T-helper 1 cell treated with Interleukin-12 subunit alpha and Interleukin-12 subunit beta and Interleukin-4 antibody, amounts not matched to agents 30 ng/mL and 1 ng/mL, for 36 hours (primary cell): ENCODE measurements at regions not wholly inside any gene's neighbourhood (a gene's known extent, or its start where the extent isn't known, plus 50 kb on each side); places are given as distances from the start of the nearest gene placed in this dataset.
"Not testable (repeated sequence)": the region's sequence is repeated elsewhere in the genome, so short reads cannot be mapped to it uniquely, and the experiment has no call there.

Experiments
- intact Hi-C: fragments of 100-400 bp; cut with micrococcal nuclease; formaldehyde crosslinking; loops from one replicate; pipeline ENCODE4 v1.15.1; 2024

DNA sequence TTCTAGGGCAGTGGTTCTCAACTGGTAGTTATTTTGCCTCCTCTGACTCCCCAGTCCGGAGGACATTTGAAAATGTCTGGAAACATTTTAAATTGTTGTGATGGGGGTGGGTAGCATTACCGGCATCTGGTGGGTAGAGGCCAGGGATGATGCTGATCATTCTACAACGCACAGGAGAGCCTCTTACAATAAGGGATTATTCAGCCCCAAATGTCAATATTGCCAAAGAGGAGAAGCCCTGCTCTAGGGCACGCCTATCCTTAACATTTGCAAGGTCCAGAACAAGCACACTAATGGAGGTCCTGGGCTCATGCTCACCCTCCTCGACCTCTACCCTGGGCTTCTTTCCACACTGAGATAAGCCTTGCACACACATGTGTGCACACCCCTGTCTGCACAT is 106.4 kb downstream of the MINAR1 start:
- intact Hi-C loops, result no loop called here

DNA sequence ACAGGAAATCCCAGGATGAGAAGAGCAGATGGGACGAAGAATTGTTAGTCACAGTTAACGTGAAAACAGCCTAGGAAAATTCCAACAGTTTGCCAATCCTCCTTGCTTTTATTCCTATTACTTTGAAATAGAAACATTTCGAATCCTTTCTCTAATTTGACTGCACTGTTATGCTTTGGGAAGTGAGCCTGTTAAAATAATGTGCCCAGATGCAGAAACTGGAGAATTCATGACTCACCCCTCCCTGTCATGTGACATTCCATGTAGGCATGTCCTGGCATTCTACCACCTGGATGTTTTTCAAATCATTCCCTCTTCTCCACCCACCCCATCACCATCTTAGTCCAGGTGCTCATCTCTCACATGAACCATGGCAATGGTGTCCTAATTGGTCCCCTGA is 107.3 kb downstream of the MINAR1 start:
- intact Hi-C loops, result no loop called here

DNA sequence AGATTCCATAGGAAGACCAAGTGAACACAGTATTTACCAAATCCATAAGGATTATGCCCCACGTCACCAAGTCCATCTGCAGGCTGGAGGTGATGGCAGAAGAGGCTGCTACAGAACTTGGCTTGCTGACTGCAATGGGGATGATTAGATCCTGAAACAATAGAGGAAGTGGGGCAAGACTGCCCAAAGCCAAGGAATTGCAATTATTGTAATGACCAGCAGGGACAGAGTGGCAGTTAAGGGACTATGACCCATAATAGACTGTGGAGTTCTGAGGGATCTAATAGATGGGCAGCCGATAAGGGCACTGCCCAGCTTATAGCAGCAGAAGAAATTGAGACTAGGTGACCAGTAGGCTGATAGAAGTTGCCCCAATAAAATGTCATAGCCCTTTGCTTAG is 108.4 kb downstream of the MINAR1 start:
- intact Hi-C loops, result no loop called here

DNA sequence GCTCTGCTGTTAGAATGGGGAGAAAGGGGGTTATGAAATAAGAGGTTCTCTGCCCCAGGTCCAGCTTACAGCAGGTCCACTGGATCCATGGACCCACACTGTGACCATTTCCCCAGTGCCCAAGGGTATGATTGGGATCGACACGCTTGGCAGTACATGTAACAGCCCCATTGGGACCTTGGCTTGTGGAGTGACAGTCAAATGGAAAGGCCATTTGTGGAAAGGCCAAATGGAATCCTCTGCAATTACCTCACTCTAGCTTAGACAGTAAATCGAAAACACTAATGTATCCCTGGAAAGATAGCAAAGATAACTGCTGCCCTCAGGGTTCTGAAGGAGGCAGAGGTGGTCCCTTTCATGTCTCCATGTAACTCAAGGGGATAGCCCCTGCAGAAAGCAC is 109.1 kb downstream of the MINAR1 start:
- intact Hi-C loops, result no loop called here

DNA sequence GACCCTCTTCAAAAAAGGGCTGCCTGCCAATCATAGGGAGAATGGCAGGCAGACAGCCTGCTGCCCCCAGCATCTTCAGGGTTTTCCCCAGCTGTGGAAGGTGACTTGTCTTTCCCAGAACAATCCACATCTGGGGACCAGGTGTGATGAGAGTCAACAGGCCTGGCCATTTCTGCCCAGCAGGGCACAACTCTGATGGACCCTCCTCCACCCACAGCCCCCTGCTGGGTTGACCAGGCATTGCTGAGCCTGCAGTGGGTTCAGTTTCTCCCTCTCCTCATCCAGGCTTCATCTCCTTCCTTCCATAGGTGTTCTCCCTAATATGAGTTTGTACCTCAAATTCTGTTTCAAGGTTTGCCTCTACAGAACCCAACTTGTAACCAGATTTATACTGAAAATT is 111.0 kb downstream of the MINAR1 start:
- intact Hi-C loops, result no loop called here

DNA sequence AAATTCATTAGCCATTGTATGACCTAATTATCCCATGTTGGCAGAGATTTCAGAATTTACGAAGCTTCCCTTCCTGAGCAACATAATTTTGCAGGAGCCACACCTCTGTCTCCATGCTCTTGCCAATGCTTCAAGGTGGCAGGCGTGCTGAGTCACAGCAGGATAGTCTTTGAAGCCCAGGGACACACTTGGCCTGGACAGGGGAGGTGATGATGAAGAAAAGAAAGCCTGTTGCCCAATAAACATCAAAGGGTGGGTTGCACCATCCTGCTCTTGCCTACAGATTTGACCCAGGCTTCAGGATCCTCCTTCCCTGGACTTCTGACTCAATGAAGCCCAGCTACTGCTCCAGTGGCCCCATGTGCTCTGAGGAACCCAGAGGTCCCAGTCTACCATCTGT is 117.1 kb downstream of the MINAR1 start:
- intact Hi-C loops, result no loop called here

DNA sequence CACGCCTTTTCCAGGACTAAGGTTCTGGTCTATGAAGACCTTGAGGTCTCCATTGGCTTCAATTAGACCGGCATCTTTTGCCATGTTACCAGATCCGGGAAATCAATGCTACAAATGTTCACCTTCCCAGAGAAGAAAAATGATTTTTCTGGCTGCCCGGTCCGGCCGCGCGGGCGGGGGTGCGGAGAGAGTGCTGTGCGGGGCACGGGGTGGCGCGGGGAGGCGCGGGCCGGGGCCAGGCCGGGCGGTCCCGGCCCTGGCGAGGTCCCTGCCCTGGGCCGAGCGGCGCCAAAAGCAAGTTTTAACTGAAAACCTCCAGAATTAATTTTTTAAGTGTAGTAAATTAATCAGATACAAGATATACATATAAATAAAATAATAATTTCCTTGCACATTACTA is 128.2 kb downstream of the MINAR1 start:
- intact Hi-C loops, result no loop called here

DNA sequence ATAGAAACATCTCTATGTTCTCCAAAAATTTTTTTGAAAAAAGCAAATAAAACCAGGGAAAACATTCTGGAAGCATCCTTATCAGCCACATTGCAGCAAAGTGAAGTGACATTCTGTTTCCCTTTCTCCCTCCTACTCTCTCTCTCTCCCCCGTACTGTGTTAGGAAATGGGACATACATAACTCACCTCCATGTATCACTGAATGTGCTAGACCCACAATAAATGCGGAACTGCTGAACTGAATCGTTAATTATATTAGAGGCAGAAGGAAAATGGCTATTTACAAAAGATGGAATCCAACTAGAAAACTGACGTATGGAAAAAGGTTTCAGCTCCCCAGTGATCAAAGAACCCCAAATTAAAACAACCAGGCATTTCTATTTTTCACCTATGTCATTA is 129.8 kb downstream of the MINAR1 start:
- intact Hi-C loops, result no loop called here

DNA sequence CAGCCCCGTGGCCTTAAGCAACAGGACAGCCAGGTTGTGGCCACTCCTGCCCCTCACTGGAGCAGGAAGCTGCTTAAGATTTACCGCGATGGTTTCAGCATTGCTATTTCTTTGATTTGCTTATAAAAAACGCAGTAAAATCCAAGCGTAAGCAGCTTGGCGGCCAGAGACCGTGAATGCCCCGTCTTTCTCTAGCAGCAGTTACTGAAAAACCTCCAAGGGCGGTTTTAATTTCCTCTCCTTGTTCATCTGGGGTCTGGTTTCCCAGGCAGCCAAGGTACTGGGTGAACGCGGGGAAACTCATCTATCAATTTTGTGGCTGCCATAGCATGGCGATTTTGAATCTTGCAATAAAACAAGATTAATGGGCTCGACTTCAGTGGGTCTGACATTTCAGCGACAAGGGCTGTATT is 130.3 kb downstream of the MINAR1 start:
- intact Hi-C loops, result no loop called here

DNA sequence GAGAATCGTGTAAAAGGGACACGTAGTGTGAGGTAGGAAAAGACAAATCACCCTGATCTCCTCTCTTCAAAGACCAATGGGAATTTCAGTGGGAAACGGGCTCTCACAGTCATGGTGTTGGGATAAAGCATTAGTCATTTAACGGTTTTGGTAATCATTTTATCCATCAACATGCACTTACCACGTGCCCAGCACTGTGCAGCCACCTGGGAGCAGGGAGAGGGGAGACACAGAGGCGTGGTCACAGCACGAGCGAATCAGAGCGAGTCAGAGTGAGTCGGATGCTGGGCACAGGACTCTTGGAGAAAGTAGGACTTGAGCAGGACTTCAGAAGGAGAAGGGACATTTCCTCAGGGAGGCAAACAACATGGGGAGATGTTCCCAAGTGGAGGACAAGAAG is 130.8 kb downstream of the MINAR1 start:
- intact Hi-C loops, result no loop called here

DNA sequence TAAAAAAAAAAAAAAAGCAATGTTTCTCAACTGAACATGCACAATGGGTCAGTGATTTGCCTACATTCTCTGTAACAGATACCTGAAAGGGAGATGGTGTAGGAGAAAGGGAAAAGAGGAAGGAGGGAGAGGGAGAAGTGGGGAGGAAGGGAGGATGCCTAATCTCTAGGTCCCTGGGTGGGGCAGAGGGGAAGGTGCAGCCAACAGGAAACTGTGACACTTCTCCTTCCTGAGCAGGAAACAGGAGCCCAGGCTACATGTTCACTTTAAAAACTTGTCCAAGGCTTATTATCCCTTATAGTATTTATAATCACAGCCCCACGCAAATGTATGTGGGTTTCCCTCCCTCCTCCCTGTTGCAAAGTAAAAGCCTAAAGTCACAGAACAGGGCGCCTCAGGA is 137.9 kb downstream of the MINAR1 start:
- intact Hi-C loops, result no loop called here

DNA sequence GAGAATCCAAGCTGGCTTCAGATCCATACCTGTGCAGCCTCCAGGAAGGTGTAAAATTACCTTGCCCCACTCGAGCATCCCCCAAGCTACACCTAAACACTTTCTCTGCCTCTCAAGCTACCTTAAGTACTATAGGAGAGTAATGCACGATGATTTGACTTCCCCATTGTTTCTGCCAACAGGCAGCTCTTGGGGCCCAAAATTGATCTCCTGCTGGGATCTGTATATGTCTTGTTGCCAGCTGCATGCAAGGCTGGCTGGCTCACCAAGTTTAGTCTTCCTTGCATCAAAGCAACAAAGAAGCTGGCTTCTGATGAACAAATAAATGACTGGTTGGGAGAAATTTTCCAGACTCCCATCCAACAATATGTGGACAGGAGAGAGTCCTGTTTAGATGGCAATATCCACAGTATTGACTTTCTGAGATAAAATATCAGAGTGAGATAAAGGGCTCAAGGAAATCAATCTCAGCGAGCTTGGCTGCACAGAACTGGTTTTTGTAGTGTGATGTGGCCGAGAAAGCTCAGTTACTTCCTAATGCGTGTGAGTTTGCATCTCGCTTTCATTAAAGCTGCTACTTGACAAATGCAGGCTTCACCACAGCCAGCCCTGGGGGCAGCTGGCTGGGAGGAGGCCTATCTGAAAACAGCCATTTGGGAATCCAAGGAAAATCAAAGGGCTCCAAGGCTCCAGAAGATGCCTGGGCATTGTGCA is 140.7 kb downstream of the MINAR1 start:
- intact Hi-C loops, result no loop called here

DNA sequence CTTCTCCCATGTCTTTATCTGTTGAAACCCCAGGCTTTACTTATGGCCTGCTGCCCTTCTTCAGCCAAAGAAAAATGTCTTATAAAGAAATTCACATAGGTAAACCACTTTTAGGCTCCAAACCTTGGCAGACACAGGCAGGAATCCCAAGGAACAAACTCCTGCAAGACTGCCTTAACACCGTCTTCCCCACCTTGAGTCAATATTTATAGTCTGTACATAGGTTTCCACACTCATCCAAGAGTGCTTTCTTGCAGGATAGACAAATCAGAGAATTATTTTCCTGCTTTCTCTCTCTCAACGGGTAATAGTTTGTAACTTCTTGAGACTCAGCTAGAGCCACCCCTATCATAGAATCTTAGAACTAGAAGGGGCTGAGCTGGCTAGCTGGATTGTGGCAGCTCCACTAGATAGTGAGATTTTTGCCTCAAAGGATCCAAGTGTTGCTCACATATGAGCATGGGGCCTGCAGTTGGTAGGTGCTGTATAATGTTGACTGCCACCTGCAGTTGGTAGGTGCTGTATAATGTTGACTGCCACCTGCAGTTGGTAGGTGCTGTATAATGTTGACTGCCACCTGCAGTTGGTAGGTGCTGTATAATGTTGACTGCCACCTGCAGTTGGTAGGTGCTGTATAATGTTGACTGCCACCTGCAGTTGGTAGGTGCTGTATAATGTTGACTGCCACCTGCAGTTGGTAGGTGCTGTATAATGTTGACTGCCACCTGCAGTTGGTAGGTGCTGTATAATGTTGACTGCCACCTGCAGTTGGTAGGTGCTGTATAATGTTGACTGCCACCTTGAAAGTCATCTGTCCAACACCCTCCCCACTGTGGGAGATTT is 142.5 kb downstream of the MINAR1 start:
- intact Hi-C loops, result not testable (repeated sequence)

DNA sequence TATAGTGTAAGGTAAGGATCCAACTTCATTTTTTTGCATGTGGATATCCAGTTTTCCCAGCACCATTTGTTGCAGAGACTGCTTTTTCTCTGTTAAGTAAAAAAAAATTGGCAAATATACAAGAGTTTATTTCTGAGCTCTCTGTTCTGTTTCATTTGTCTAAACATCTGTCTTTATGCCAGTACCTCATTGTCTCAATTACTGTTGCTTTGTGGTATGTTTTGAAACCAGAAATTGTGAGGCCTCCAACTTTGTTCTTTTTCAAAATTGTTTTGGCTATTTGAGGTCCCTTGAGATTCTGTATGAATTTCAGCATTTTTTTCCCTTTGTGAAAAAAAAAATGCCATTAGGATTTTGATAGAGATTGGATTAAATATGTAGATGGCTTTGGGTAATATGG is 150.5 kb downstream of the MINAR1 start:
- intact Hi-C loops, result no loop called here

DNA sequence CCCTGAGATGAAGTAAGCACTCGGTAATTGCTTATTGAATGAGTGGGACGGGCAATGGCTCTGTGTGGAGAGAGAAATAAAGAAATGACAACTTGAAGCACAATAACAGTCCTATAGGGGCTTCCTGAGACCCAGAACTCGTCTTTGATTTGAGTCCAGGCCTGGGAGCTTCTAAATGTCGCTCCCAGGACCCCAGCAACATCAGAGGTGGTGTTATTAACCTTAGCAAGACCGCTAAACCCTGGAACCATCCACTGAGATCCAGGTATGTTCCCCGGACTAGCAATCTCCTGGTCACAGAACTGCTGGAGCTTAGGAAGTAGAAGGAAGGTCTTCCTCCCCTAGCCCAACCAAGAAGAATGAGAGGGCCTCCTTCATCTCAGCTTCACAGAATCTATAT is 160.0 kb downstream of the MINAR1 start:
- intact Hi-C loops, result no loop called here

DNA sequence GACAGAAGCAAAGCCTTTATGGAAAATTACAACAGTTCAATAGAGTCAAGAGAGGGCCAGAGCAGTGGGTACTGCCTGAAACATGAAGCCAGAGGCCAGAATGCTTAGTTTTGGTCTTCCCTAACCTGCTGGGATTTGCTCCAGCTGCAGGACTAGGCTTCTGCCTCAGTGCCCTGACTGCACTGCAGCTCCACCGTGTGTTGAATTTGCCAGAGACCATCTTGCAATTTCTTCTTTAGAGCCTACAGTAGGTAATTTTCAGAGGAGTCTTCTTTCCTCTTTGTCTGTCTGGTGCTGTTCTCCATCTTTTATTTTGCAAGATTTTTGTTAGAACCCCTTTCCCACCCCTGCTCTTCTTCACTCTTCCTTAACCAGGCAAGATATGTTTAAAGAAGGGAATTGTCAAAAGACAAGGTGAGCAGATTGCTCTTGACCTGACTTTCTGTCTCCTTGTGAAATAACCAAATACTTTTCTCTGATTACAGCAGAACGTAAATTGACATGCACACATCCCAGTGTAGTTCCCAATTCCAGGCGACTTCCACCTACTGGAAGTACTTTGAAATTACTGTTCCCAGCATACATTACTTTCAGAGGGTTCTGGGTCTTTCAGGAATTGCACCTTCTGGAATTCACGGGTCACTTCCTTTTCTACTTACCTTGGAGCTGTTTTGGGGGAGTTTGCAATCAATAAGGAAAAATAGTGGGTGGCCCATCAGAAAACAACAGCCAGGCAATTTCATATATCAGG is 161.2 kb downstream of the MINAR1 start:
- intact Hi-C loops, result no loop called here

DNA sequence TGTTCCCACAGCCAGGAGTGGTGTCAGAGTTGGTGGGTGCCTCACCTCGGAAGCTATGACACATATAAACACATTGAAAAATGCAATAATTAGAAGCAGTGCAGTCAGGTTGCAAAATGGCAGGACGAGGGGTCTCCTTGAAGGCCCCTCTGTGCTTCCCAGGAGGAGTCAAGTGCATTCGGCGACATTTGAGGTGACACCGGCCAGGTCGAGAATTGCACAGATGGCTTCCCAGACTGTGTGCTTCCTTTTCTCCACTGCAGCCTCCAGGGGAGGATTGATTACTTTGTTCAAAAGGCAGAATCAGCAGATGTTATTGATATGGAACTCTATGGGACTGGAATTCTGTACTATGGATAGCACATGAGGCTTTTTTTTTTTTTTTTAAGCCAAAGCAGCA is 163.2 kb downstream of the MINAR1 start:
- intact Hi-C loops, result loop anchor here (5.0 kb wide), 2 partner anchors 257 to 397 kb away; no protein-coding TSS in a partner anchor

DNA sequence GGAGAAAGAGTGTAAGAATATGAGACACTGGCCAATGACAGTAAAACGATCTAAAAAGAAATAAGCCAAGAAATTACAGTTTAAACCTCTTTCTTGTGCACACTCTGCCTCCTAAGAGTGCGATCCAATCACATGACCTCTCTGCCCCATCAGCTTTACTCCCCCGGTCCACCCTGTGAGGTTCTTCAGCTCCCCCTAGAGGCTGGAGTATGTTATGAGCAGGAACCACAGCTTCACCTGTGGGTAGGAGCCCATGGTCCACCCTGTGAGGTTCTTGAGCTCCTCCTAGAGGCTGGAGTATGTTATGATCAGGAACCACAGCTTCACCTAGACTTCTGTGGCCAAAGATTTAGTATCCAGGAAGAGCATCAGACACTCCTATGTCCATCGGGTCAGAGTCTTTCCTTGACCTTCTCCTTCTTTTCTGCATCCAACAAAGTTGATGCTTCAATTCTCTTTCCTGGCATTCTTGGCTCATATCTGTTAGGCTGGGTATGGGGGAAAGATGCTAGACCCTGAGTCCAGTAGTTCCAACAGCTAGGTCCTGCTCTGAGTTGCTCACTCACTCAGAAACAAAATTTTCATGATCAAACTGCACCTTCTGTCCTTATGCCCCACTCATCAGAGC is 164.0 kb downstream of the MINAR1 start:
- intact Hi-C loops, result loop anchor here (1.0 to 5.0 kb wide), 4 partner anchors 215 to 396 kb away; no protein-coding TSS in a partner anchor

DNA sequence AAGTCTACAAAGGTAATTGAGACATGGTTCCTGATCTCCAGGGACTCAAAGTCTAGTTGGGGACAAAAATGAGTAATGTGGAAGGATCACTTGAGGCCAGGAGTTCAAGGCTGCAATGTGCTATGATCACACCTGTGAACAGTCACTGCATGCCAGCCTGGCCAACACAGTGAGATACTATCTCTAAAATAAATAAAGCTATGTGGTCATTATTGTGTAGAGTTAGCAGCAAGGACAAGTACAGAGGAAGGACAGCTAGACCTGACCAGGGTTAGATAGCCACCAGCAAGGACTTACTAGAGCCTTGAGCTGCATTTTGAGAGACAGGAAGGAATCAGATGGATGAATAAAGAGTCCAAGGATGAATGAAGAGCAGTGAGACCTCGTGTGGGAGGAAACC is 166.5 kb downstream of the MINAR1 start:
- intact Hi-C loops, result loop anchor here (5.0 kb wide), 2 partner anchors 254 to 394 kb away; no protein-coding TSS in a partner anchor

DNA sequence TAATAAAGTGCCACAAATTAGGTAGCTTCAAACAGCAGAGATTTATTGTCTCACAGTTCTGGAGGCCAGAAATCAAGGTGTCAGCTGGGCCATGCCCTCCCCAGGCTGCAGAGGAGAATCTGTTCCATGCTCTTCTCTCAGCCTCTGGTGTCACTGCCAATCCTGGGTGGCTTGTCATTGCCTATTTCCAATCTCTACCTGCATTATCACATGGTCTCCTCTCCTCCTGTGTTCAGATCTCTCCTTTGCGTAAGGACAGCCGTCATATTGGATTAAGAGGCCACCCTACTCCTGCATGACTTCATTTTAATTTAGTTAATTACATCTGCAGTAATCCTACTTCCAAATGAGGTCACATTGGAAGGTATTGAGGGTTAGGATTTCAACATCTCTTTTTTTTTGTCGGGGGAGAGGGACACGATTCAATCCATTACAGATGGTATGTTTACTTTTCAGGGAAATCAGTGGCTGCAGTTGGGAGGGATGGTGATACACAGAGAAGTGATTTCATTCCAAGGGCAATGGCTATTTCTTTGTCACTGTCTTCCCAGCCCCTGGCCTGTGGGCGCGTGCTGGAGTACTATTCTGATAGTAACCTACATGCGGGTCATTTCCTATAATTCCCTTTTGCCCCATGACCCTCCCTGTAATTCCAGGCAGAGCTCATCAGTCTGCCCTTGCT is 169.4 kb downstream of the MINAR1 start:
- intact Hi-C loops, result no loop called here

DNA sequence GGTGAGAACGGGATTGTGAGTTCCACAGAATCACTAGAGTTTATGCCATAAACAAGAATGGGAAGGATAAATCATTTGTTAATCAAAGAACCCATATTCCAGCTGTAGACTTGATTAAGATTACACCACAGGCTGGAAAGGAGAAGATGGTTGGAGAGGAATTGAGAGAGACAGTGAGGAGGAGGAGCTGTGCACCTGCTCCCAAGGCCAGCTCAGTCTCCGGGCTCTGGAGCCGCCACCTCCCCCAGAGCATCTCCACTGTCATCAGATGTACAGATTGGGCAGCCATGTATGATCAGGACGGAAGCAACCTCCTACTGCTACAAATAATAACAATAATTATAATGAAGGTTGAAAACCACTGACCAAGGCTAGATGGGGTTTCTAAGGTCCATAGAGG is 170.0 kb downstream of the MINAR1 start:
- intact Hi-C loops, result no loop called here
